ENCODE measurements at regions not wholly inside any gene's neighbourhood (a gene's known extent, or its start where the extent isn't known, plus 50 kb on each side); places are given as distances from the start of the nearest gene placed in this dataset.

DNA sequence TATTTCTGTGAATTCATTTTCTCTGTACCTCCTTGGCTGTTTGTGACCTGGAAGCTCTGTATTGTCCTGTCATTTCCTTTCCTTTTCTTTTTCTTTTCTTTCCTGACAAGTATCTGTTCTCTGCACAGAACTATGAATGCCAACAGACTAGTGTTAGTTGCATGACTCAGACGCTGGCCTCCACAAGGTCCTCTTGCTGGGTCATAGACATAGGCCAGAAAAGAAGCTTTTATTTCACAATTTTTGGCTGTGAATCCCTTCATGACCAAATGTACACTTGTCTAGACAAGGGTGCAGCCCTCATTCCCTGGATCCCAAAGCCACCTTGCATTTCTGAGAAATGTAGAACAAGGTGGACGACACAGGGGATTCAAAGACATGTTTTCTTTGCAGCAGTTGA lies 104.1 kb upstream of the MTNR1B start:
- Histone ChIP-seq H3K4me3 (no peak overlapping the region), H3K27ac (ENCODE audit: extremely low read depth, low read depth, low read length) (no peak overlapping the region), H3K36me3 (ENCODE audit: control insufficient read depth, insufficient read depth, low read length) (no peaks in the 10 kb centered on the region), H2AFZ (ENCODE audit: low read depth, low read length) (no peak overlapping the region), H3K79me2 (ENCODE audit: control insufficient read depth, insufficient read depth, low read length) (no peaks in the 10 kb centered on the region), H3K9me1 (ENCODE audit: control insufficient read depth, insufficient read depth, low read length) (no peaks in the 10 kb centered on the region), H3K4me2 (ENCODE audit: insufficient read depth, low read length) (no peak overlapping the region), H3K9ac (ENCODE audit: insufficient read depth in 1 of 2, low read depth in 2 of 2, low read length in 2 of 2) (no peak overlapping the region), H3K27me3 (ENCODE audit: control insufficient read depth in 2 of 2, insufficient read depth in 2 of 2, low read length in 2 of 2) (peaks cover 0 to 13% of the 10 kb centered on the region in 2 experiments; a peak in 2 of 5 replicates), H3K9me3 (replicated peaks; ENCODE audit: control insufficient read depth, insufficient read depth, low read depth, low read length) (no peaks in the 10 kb centered on the region), H3K4me1 (replicated peaks in 1 of 2; ENCODE audit: control insufficient read depth in 2 of 2, insufficient read depth in 2 of 2, low read length in 2 of 2) (peaks cover 0 to 5% of the 10 kb centered on the region in 2 experiments; a peak in 1 of 5 replicates), H4K20me1 (replicated peaks; ENCODE audit: control insufficient read depth, insufficient read depth, low read length) (no peaks in the 10 kb centered on the region)
- POLR2A ChIA-PET, result no interaction called here
- in situ Hi-C loops (cut with MboI) (no loop called here), intact Hi-C loops (cut with micrococcal nuclease) (no loop called here)
- TF ChIP-seq FOXK1 (CRISPR knock-in tag; IDR thresholded peaks at IDR 0.05; ENCODE audit: borderline replicate concordance) (no peak), SP2 (IDR thresholded peaks at IDR 0.05; ENCODE audit: extremely low read depth, low read depth, low read length, poor library complexity, severe bottlenecking) (no peak), ZNF282 (CRISPR knock-in tag; IDR thresholded peaks at IDR 0.05) (no peak), FOXK2 (conservative IDR thresholded peaks at IDR 0.05 in 1 of 2, IDR thresholded peaks at IDR 0.05 in 1 of 2; ENCODE audit: low read depth in 2 of 2) (no peak), ADNP (tag; IDR thresholded peaks at IDR 0.05) (no peak), MTA1 (IDR thresholded peaks at IDR 0.05; ENCODE audit: borderline replicate concordance) (no peak), MBD2 (IDR thresholded peaks at IDR 0.05; ENCODE audit: borderline replicate concordance, low read depth) (no peak), FOXP4 (CRISPR knock-in tag; IDR thresholded peaks at IDR 0.05; ENCODE audit: borderline replicate concordance) (no peak), RAD21 (CRISPR knock-in tag; conservative IDR thresholded peaks at IDR 0.05 in 1 of 2, IDR thresholded peaks at IDR 0.05 in 1 of 2) (no peak), EGR1 (conservative IDR thresholded peaks at IDR 0.05) (no peak), BMI1 (IDR thresholded peaks at IDR 0.05; ENCODE audit: low read length) (no peak), GATAD2B (IDR thresholded peaks at IDR 0.05; ENCODE audit: borderline replicate concordance) (no peak), ZKSCAN3 (CRISPR knock-in tag; IDR thresholded peaks at IDR 0.05) (no peak), ZNF311 (CRISPR knock-in tag; IDR thresholded peaks at IDR 0.05) (no peak)
- TF ChIP-seq, protein P1, sequence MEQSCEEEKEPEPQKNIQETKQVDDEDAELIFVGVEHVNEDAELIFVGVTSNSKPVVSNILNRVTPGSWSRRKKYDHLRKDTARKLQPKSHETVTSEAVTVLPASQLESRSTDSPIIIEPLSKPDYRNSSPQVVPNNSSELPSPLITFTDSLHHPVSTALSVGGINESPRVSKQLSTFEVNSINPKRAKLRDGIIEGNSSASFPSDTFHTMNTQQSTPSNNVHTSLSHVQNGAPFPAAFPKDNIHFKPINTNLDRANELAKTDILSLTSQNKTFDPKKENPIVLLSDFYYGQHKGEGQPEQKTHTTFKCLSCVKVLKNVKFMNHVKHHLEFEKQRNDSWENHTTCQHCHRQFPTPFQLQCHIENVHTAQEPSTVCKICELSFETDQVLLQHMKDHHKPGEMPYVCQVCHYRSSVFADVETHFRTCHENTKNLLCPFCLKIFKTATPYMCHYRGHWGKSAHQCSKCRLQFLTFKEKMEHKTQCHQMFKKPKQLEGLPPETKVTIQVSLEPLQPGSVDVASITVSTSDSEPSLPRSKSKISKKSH (CRISPR knock-in tag; IDR thresholded peaks at IDR 0.05), result no peak
- WGBS (ENCODE audit: insufficient coverage, low coverage, missing lambda C conversion rate), result 0% methylated on average over 2 of the region's 2 CpGs
- CTCF ChIA-PET (ENCODE audit: low intra/inter-chr PET ratio), result no interaction called here
- no TSS peak for BruUV-seq (replicated peaks)
- no peak for DNase-seq (ENCODE audit: extremely low read depth in 1 of 4, low spot score in 3 of 4)
- no peak for ATAC-seq
- no peak for FAIRE-seq

Measured in K562 (cell line).